Adrenal gland (tissue), 9 donors: ENCODE measurements at regions not wholly inside any gene's neighbourhood (a gene's known extent, or its start where the extent isn't known, plus 50 kb on each side); places are given as distances from the start of the nearest gene placed in this dataset.

Source experiments
- DNase-seq, 7 donors: peaks; one replicate each; pipeline ENCODE4 v3.0.0-alpha.2; 2019 to 2020
- H3K27ac ChIP-seq, 5 donors: fragments of 200-600 bp; sonication (generic) in 4 of 5; 1 replicate in 3 of 5; 2 replicates in 2 of 5; pipeline versions ENCODE4 v1.5.1 to v1.8.0; 2016 to 2020; ENCODE audit warnings: mild to moderate bottlenecking in 1 of 5
- H3K27me3 ChIP-seq: fragments of 200-600 bp; 2 replicates; pipeline ENCODE4 v1.8.0; 2021
- H3K36me3 ChIP-seq, 2 donors: fragments of 200-600 bp; replicated peaks in 1 of 2; 1 replicate in 1 of 2; 2 replicates in 1 of 2; pipeline versions ENCODE4 v1.5.1 to v1.8.0; 2018 to 2022
- H3K4me1 ChIP-seq, 2 donors: fragments of 200-600 bp; replicated peaks in 1 of 2; 1 replicate in 1 of 2; 2 replicates in 1 of 2; pipeline versions ENCODE4 v1.5.1 to v1.8.0; 2018 to 2021
- H3K4me3 ChIP-seq, 4 donors: fragments of 200-600 bp; sonication (generic) in 3 of 4; one replicate each; pipeline ENCODE4 v1.5.1; 2016 to 2018
- H3K9me3 ChIP-seq, 3 donors: fragments of 200-600 bp; sonication (generic) in 1 of 3; replicated peaks in 1 of 3; 1 replicate in 2 of 3; 2 replicates in 1 of 3; pipeline versions ENCODE4 v1.5.1 to v1.8.0; 2016 to 2021
- POLR2A ChIP-seq, 2 donors: fragments of 450-650 bp; IDR thresholded peaks; one replicate each; pipeline ENCODE4 v1.6.1; 2017; ENCODE audit warnings: antibody characterized with exemption in 2 of 2, mild to moderate bottlenecking in 2 of 2, moderate library complexity in 1 of 2
- WGBS, 4 donors: extraction: QIAGEN DNeasy Blood & Tissue Kit in 2 of 4; methylation state at CpG; one replicate each; pipeline versions ENCODE4 v1.1.5 to v1.1.7; 2013 to 2017; 5-methylcytosine and 5-hydroxymethylcytosine counted together
- intact Hi-C, 2 donors: fragments of 100-400 bp; cut with DNase I; formaldehyde crosslinking; loops; one replicate each; pipeline versions ENCODE4 v1.14.1 to v1.15.0; 2022 to 2023
- TF ChIP-seq, protein P1 (sequence below), 6 experiments: fragments of 450-650 bp in 4 of 6; fragments of 200-600 bp in 2 of 6; sonication (generic) in 1 of 6; IDR thresholded peaks; 1 replicate in 5 of 6; 2 replicates in 1 of 6; pipeline versions ENCODE4 v1.5.1 to v1.8.0; 2016 to 2021; ENCODE audit warnings: antibody characterized with exemption in 6 of 6, mild to moderate bottlenecking in 2 of 6, moderate library complexity in 1 of 6
- donor health status: healthy with polysubstance abuse.
- donor health status: Bipolar disorder and iron deficiency.
- donor health status: DM: yes; HTN: yes; CAD: no.
- donor health status: DM: no; HTN: no; CAD: no.
- donor health status: DM: no; HTN: no; CAD: no.

DNA sequence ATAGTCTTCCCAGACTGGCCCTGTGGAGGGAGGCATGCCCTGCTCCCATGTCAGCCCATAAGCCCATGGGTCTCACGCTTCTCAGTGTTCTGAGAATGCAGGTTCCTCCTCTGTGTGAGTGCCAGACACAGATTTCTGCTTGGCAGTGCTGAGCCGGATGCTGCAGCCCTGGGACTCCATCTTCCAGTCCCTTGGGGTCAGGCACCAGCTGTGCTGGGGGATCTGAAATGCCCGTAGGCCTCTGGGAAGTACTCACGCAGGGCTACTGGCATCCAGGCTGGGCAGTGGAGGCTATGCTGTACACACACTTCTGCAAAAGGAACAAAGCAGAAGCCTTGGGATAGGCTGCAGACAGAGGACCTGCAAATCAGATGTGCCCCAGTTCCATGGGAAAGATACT lies 1944.6 kb downstream of the EFNA5 start:
- Histone ChIP-seq H3K9me3 (no peaks in the 10 kb centered on the region), H3K4me1 (no peaks in the 10 kb centered on the region), H3K4me3 (no peak overlapping the region), H3K27ac (no peak overlapping the region), H3K36me3 (no peaks in the 10 kb centered on the region), H3K27me3 (no peaks in the 10 kb centered on the region)
- 71 to 100% (median 76%) methylated on average over 3 to 4 of the region's 4 CpGs for WGBS, 4 donors
- DNase-seq = no peak
- intact Hi-C loops = no loop called here
- TF ChIP-seq, protein P1, sequence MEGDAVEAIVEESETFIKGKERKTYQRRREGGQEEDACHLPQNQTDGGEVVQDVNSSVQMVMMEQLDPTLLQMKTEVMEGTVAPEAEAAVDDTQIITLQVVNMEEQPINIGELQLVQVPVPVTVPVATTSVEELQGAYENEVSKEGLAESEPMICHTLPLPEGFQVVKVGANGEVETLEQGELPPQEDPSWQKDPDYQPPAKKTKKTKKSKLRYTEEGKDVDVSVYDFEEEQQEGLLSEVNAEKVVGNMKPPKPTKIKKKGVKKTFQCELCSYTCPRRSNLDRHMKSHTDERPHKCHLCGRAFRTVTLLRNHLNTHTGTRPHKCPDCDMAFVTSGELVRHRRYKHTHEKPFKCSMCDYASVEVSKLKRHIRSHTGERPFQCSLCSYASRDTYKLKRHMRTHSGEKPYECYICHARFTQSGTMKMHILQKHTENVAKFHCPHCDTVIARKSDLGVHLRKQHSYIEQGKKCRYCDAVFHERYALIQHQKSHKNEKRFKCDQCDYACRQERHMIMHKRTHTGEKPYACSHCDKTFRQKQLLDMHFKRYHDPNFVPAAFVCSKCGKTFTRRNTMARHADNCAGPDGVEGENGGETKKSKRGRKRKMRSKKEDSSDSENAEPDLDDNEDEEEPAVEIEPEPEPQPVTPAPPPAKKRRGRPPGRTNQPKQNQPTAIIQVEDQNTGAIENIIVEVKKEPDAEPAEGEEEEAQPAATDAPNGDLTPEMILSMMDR (IDR thresholded peaks at IDR 0.05) = no peak
- no peak for TF ChIP-seq POLR2A (IDR thresholded peaks at IDR 0.05)

DNA sequence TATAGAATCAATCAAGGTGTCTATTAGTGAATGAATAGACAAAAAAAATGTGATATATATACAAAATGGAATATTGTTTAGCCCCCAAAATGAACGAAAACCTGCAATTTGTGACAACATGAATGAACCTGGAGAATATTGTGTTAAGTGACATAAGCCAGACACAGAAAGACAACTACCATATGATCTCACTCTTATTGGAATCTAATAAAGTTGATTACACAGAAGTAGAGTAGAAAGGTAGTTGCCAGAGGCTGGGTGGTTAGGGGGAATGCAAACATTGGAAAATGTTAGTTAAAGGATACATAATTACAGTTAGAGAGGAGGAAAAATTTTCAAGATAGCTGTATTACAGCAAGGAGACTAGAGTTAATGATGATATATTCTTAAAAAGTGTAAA lies 1962.3 kb downstream of the EFNA5 start:
- WGBS, 4 donors = 49 to 60% (median 55%) methylated on average over 1 of the region's 1 CpG

DNA sequence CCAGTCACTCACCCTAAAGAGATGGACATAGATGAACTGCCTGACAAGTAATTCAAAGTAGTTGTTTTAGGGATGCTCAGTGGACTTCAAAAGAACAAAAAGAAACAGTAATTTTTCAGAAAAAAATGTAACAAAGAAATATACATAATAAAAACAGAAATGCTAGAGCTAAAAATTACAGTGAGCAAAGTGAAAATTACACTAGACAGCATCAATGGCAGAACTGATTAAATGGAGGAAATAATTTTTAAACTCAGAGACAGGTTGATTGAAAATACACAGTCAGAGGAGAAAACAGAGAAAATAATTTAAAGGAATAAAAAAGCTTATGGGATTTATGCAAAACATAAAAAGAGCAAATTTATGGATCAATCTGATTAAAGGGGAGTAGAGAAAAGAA lies 1968.4 kb downstream of the EFNA5 start:
- Histone ChIP-seq H3K4me1 (no peaks in the 10 kb centered on the region), H3K36me3 (no peaks in the 10 kb centered on the region), H3K27ac (no peak overlapping the region), H3K4me3 (no peak overlapping the region), H3K27me3 (no peaks in the 10 kb centered on the region), H3K9me3 (peaks cover 0 to 11% (median 0%) of the 10 kb centered on the region in 3 donors)
- intact Hi-C loops = no loop called here
- TF ChIP-seq, protein P1 (IDR thresholded peaks at IDR 0.05) = no peak
- no peak for TF ChIP-seq POLR2A (IDR thresholded peaks at IDR 0.05)
- DNase-seq = no peak

More for the DNA sequence above, 1962.3 kb downstream of the EFNA5 start:
- DNase-seq = no peak
- intact Hi-C loops = no loop called here
- H3K4me1 ChIP-seq = no peaks in the 10 kb centered on the region
- no peaks in the 10 kb centered on the region for H3K36me3 ChIP-seq
- H3K27ac ChIP-seq = no peak overlapping the region
- H3K9me3 ChIP-seq = no peaks in the 10 kb centered on the region
- H3K27me3 ChIP-seq = no peaks in the 10 kb centered on the region
- TF ChIP-seq, protein P1 (IDR thresholded peaks at IDR 0.05) = no peak
- no peak for TF ChIP-seq POLR2A (IDR thresholded peaks at IDR 0.05)
- H3K4me3 ChIP-seq = no peak overlapping the region

DNA sequence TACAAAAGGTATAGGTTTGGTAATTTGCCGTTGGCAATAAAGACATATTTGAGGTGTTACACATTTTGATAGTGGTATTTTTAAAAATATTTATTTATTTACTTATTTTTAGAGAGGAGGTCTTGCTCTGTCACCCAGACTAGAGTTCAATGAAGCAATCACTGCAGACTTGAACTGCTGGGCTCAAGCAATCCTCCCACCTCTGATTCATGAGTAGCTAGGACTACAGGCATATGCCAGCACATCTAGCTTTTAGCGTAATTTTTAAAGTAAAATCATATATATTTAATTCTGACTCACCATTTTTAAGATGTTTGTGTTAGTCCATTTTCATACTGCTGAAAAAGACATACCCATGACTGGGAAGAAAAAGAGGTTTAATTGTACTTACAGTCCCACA lies 1974.3 kb downstream of the EFNA5 start:
- no peak overlapping the region for H3K27ac ChIP-seq
- no peaks in the 10 kb centered on the region for H3K4me1 ChIP-seq
- H3K36me3 ChIP-seq = no peaks in the 10 kb centered on the region
- DNase-seq = no peak
- no peak for TF ChIP-seq POLR2A (IDR thresholded peaks at IDR 0.05)
- TF ChIP-seq, protein P1 (IDR thresholded peaks at IDR 0.05) = no peak
- intact Hi-C loops = no loop called here
- 93 to 96% (median 94%) methylated on average over 2 of the region's 2 CpGs for WGBS, 4 donors
- H3K9me3 ChIP-seq = no peaks in the 10 kb centered on the region
- H3K27me3 ChIP-seq = no peaks in the 10 kb centered on the region
- H3K4me3 ChIP-seq = no peak overlapping the region
